ENCODE measurements at regions not wholly inside any gene's neighbourhood (a gene's known extent, or its start where the extent isn't known, plus 50 kb on each side); places are given as distances from the start of the nearest gene placed in this dataset.
A peak's percentile ranks its signal among the peaks of the same experiment; 100 is the strongest.

DNA sequence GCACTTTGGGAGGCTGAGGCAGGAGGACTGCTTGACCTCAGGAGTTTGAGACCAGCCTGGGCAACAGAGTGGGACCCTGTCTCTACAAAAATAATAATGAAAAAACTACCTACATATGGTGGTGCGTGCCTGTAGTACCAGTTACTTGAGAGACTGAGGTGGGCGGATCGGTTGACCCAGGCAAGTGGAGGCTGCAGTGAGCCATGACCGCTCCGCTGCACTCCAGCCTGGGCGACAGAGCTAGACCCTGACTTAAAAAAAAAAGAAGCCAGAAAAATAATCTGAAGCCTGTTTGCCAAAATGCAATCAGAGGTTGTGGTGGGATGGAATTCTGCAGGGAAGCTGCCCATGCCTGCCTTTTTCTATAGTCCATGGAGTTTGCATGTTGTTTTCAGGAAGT, 50.4 kb upstream of the GGTA1 start:
- intact Hi-C loops (cut with DNase I), result no loop called here
- H3K9ac ChIP-seq (ENCODE audit: low read depth in 2 of 2, low read length in 2 of 2), result no peak overlapping the region
- no peak for DNase-seq

DNA sequence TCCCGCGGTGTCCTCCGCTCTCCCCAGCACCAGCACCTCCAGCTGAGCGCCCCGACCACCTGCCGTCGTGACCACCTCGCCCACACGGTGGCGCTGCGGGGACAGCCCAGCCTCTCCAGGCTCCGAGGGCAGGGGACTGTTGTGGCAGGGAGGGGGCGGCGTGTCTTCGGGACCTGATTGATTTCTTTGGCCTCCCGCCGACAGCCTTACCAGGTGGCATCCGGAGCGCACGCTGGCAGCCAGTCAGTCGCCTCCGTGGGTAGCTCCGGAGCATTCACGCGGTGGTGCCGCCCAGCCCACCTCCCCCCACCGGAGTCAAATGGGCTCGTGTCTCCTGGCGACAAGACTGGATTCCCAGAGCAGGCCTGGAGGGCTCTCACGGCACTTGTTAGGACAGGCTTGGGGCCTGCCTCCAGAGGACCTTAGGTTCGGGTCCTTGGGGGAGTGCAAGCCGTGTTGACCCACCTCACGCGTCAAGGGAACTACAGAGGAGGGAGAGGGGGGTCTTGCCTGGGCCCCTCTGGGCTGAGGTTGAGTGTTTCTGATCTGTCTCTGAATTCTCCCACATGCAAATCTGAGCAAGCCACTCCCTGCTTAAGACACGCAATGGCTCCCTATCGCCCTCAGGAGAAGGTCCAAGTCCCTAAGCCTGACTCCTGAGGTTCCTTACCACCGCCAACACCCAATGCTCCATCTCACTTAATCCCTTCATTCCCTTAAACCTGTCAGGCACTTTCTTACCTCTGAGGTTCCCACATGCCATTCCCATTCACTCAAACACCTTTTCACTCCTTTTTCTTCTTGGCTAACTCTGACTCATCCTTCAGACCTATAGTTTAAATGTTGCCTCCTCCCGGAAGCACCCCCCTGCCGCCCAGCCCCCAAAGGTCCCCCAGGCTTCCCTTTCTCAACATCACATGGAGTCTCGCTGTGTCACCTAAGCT, 51.2 kb upstream of the GGTA1 start:
- Histone ChIP-seq H3K9ac (ENCODE audit: low read depth in 2 of 2, low read length in 2 of 2) (no peak overlapping the region), H3K4me3 (peak overlapping the region; percentile 27), H3K27me3 (no peaks in the 10 kb centered on the region), H3K36me3 (no peaks in the 10 kb centered on the region), H3K27ac (no peak overlapping the region), H3K4me1 (peaks cover 4% of the 10 kb centered on the region), H3K9me3 (no peaks in the 10 kb centered on the region)
- intact Hi-C loops (cut with DNase I), result no loop called here
- peak; percentile 82 for DNase-seq
- TF ChIP-seq, protein P1, sequence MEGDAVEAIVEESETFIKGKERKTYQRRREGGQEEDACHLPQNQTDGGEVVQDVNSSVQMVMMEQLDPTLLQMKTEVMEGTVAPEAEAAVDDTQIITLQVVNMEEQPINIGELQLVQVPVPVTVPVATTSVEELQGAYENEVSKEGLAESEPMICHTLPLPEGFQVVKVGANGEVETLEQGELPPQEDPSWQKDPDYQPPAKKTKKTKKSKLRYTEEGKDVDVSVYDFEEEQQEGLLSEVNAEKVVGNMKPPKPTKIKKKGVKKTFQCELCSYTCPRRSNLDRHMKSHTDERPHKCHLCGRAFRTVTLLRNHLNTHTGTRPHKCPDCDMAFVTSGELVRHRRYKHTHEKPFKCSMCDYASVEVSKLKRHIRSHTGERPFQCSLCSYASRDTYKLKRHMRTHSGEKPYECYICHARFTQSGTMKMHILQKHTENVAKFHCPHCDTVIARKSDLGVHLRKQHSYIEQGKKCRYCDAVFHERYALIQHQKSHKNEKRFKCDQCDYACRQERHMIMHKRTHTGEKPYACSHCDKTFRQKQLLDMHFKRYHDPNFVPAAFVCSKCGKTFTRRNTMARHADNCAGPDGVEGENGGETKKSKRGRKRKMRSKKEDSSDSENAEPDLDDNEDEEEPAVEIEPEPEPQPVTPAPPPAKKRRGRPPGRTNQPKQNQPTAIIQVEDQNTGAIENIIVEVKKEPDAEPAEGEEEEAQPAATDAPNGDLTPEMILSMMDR (IDR thresholded peaks at IDR 0.05), result peak; percentile 93

More for the DNA sequence above, 50.4 kb upstream of the GGTA1 start:
- H3K36me3 ChIP-seq, result no peaks in the 10 kb centered on the region
- TF ChIP-seq, protein P1 (IDR thresholded peaks at IDR 0.05), result no peak
- peaks cover 4% of the 10 kb centered on the region for H3K4me1 ChIP-seq
- no peak overlapping the region for H3K27ac ChIP-seq
- no peaks in the 10 kb centered on the region for H3K27me3 ChIP-seq
- no peak overlapping the region for H3K4me3 ChIP-seq
- H3K9me3 ChIP-seq, result no peaks in the 10 kb centered on the region

GRCh38 chr9:121551985-121552753, 52.5 kb upstream of the GGTA1 start:
- TF ChIP-seq, protein P1 (IDR thresholded peaks at IDR 0.05), result no peak
- Histone ChIP-seq H3K4me1 (peaks cover 4% of the 10 kb centered on the region), H3K27me3 (no peaks in the 10 kb centered on the region), H3K27ac (no peak overlapping the region), H3K4me3 (no peak overlapping the region), H3K9ac (ENCODE audit: low read depth in 2 of 2, low read length in 2 of 2) (no peak overlapping the region), H3K9me3 (no peaks in the 10 kb centered on the region), H3K36me3 (no peaks in the 10 kb centered on the region)
- intact Hi-C loops (cut with DNase I), result no loop called here
- no peak for DNase-seq

GRCh38 chr9:121556082-121556481, 56.4 kb upstream of the GGTA1 start:
- no peaks in the 10 kb centered on the region for H3K4me1 ChIP-seq
- no peak for DNase-seq
- H3K9ac ChIP-seq (ENCODE audit: low read depth in 2 of 2, low read length in 2 of 2), result no peak overlapping the region
- no peak overlapping the region for H3K27ac ChIP-seq
- no peaks in the 10 kb centered on the region for H3K9me3 ChIP-seq
- TF ChIP-seq, protein P1 (IDR thresholded peaks at IDR 0.05), result no peak
- no peaks in the 10 kb centered on the region for H3K27me3 ChIP-seq
- H3K36me3 ChIP-seq, result no peaks in the 10 kb centered on the region
- no peak overlapping the region for H3K4me3 ChIP-seq
- intact Hi-C loops (cut with DNase I), result no loop called here

- Histone ChIP-seq H3K9ac (ENCODE audit: low read depth in 2 of 2, low read length in 2 of 2) (no peak overlapping the region), H3K36me3 (no peaks in the 10 kb centered on the region), H3K27me3 (no peaks in the 10 kb centered on the region), H3K4me3 (no peak overlapping the region), H3K4me1 (no peaks in the 10 kb centered on the region), H3K27ac (no peak overlapping the region), H3K9me3 (no peaks in the 10 kb centered on the region)
- intact Hi-C loops (cut with DNase I), result no loop called here
- DNase-seq, result peak; percentile 29
- TF ChIP-seq, protein P1 (IDR thresholded peaks at IDR 0.05), result no peak
These were observed 56.9 kb upstream of the GGTA1 start for GRCh38 chr9:121556580-121556979.

All from colonic mucosa (tissue), 4 donors.